Fibroblast of skin of right quadriceps (primary cell): ENCODE measurements at regions not wholly inside any gene's neighbourhood (a gene's known extent, or its start where the extent isn't known, plus 50 kb on each side); places are given as distances from the start of the nearest gene placed in this dataset.
"Not testable (repeated sequence)": the region's sequence is repeated elsewhere in the genome, so short reads cannot be mapped to it uniquely, and the experiment has no call there.

Experiments
- DNase-seq: peaks from one replicate; pipeline ENCODE4 v3.0.0-alpha.2; 2013

DNA sequence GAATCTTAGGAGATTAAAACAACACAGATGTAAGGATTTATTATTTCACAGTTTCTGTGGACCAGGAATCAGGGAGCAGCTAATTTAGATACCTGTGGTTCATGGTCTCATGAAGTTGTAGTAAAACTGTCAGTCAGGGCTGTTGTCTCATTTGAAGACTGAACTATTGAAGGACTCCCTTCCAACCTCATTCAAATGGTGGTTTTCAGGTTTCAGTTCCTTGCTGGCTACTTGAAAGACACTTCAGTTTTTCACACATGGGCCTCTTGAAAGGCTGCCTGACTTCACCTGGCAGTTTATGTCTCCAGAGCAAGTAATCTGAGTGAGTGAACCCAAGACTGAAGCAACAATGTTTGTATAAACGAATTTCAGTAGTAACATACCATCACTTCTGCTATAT, 915.9 kb downstream of the PLA2G4A start:
- no peak for DNase-seq

DNA sequence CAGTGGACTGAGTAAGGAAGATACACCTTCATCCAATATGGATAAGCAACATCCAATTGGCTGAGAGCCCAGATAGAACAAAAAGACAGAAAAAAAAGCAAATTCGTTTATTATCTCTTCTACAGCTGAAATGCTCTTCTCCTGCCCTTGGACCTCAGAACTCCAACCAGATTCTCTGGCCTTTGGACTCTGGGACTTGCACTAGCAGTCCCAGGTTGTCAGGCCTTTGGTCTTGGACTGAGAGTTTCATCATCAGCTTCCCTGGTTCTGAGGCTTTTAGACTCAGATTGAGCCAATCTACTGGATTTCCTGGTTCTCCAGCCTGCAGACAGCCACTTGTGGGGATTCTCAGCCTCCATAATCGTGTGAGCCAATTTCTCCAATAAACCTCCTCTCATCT, 926.8 kb downstream of the PLA2G4A start:
- no peak for DNase-seq

DNA sequence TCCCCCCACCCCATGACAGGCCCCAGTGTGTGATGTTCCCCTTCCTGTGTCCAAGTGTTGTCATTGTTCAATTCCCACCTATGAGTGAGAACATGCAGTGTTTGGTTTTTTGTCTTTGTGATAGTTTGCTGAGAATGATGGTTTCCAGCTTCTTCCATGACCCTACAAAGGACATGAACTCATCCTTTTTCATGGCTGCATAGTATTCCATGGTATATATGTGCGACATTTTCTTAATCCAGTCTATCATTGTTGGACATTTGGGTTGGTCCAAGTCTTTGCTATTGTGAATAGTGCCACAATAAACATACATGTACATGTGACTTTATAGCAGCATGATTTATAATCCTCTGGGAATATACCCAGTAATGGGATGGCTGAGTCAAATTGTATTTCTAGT, 927.9 kb downstream of the PLA2G4A start:
- DNase-seq, result not testable (repeated sequence)

DNA sequence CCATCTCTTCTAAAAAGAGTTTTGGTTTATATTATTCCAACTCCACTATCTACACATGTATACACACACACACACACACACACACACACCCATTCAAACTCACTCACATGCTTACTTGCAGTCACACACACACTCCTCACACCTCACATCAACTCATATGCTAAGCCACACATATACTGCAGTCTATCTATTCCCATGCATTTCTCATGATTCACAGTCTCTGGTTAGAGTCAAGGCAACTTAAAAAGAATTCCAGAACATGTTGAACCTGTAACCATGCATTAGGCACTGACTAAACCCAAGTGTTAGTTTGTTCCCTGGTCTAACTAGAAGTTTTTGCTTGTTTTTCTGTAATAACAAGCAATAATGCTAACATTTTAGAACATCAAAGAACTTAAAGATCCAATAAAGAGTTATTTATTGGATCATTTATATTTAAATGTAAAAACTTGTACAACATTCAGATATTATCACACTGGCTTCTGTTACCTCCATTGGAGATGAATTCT, 931.1 kb downstream of the PLA2G4A start:
- no peak for DNase-seq

DNA sequence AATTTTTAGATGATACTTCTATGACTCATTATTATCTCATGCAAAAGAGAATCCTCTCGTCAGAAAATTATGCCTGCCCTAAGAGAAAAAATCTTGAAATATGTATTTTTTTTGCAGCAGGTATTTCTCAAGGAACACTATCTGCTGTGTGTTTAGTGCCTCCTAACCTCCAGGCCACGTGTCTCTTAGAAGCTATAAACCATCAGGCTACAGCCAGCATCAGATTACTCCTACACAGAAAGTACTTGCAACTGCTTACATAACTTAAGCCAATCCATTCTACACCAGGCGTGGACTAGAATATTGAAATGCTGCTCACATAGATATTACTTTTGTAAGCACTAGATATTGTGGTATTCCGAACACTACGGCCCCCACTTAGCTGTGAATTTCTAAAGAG, 933.4 kb downstream of the PLA2G4A start:
- no peak for DNase-seq

DNA sequence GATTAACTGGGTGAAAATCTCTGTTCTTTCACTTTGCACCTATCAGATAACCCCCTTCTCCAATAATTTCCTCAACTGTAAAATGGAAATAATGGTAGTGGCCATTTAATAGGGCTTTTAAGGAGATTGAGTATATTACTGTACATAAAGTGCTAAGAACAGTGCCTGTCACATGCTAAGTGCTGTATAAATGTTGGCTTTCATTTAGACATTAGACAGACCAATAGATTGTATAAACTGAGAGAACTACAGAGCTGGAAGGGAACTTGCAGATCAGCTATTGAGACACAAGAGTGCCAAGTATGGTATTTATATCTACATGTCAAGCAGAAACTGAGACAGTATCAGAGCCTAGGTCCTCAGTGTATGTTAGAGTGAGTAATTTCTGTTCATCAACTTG, 934.7 kb downstream of the PLA2G4A start:
- no peak for DNase-seq

DNA sequence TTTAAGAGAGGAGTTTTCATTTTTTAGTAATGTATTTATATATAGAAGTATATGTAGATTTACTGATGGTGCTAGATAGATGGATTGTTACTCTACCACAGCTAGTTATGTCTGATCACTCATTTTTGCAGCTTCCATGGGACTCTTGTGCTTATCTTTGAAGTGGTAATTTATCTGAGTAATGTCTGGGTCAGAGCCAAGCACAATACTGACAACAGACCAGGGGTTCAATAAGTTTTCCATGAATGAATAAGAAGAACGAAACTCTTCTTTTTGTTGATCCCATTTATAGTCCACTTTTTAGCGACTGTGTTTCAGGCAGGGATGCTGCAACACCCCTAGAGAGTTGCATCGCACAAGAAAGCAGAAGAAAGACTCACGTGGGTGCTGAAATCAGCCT, 935.2 kb downstream of the PLA2G4A start:
- no peak for DNase-seq

DNA sequence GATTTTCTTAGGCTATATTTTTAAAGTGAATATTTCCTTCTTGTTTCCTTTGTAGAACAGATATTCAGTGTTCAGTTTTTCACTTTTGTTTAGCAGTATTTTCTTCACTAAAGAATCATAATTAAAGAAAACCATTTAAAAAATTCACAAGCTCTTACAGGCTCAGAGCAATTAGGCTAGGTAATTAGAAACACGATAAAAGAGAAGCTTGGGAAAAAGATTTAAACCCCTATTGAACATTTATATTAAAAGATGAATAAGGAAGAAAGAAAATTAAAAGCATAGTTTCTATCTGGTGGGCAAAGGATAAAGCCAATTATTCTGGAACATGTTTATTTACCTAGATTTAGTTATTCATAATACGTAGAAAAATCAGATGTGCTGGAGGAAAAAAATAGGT, 942.6 kb downstream of the PLA2G4A start:
- no peak for DNase-seq

DNA sequence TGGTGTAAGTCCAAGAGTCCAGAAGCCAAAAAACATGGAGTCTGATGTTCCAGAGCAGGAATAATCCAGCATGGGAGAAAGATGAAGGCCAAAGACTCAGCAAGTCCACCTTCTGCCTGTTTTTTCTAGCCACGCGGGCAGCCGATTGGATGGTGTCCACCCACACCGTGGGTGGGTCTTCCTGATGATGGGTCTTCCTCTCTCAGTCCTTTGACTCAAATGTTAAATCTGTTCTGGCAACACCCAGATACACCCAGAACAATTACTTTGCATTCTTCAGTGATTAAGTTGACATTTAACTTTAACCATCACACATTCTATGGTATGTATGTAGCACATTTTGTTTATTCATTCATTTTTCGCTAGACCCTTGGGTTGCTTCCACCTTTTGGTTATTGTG, 944.4 kb downstream of the PLA2G4A start:
- no peak for DNase-seq

DNA sequence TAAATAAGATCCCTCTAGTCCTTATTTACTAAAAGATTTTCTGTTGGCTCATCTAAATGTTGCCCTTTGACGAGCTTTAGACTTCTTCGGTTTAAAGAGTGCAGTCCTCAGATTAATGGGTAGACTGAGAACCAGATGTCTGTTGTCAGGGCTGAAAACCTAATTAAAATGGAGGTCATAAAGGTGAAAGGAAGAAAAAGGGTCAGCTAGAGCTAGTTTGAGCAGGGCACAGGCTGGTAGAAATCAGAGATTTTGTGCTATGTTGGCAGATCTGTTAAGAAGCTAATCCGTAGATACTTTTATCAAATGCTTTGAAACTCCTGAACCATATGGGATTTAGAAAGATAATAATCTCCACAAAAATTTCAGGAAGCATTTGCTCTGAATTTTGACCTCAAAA, 959.0 kb downstream of the PLA2G4A start:
- DNase-seq, result no peak

DNA sequence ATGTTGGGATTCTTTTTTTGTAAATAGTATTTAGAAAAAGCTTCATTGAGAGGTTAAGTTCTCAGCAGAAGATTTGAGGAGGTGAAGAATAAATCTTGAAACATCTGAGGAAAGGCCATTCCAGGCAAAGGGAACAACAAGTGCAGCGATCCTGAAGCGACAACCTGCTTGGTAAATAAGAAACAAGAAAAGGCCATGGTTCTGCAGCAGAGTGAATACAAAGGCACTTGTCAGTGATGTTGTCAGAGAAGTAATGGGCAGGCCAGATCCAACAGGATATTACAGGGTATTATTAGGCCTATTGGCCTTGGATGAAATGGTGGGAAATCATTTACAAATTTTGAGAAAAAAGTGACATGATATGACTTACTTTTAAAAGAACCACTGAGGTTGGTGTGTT, 960.0 kb downstream of the PLA2G4A start:
- DNase-seq, result no peak

DNA sequence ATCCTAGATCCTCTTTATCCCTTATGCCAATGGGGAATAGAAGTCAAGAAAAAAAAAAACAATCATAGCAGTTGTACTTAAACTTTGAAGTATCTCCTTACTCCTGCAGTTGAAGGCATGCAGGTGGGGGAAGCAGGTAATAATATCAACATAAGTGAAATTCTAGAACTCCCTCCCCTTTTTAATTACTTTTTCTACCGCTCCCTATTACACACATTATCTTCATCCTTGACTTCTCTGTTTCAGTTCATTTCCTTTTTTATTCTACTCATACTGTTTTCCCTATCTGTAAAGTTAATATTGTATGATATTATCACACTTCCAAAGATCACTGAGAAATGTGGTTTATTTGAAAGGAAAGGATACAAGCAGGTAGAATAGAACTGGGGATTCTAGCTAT, 962.0 kb downstream of the PLA2G4A start:
- no peak for DNase-seq

DNA sequence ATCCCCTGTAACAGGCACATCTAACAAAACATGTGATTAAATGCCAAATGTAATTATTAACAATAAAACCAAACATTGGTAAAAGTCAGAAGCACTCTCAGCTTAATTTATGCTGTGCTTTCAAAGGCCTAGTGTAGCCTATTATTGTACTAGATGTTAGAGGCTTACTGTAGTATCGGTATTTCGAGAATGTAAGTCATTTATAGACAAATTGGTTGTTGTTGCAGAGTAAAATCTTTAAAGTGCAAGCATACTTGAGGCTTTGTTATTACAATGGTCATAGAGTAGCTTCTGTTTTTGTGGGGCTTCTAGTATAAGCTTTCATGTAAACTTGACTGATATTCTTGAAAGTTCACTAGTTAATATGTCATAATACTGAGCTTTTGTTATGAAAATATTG, 965.8 kb downstream of the PLA2G4A start:
- DNase-seq, result no peak

DNA sequence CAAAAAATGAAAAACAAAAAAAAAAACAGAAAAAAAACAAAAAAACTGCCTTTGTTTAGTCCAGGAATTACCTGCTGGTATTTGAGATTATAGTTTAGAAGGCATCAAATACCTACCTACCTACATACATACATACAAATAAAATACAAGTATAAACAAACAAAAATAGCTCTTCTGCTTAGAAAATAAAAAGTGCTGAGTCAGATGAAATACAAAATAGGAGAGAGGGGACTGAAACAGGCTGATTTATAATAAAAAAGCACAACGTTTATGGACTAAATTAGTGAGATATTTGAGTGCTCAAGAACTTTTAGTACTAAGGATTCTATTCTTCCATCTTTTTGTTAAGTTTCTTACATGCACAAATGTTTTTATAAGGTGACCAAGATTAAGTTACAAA, 980.8 kb downstream of the PLA2G4A start:
- DNase-seq, result no peak

DNA sequence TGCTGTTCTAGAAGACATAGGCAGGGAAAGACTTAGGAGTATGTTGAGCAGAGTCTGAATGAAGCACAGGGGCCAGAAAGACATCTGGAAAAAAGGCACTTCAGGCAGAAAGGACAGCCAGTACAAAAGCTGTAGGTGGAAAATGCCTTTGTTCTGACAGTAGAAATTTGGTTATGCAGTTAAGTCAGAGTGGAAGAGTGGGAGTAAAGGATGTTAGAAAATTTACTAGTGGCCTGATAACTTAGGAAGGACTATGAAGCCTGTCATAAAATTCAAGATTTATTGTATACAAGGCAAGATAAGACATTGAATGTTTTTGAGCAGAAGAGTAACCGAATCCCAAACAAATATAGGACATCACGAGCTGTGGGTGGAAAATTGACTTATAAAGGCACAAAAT, 987.9 kb downstream of the PLA2G4A start:
- DNase-seq, result no peak

DNA sequence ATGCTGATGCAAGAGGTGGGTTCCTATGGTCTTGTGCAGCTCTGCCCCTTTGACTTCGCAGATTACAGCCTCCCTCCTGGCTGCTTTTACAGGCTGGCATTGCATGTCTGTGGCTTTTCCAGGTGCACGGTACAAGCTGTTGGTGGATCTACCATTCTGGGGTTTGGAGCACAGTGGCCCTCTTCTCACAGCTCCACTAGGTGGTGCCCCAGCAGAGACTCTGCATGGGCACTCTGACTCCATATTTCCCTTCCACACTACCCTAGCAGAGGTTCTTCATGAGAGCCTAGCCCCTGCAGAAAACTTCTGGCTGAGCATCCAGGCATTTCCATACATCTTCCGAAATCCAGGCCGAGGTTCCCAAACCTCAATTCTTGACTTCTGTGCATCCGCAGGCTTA, 989.0 kb downstream of the PLA2G4A start:
- DNase-seq, result no peak

DNA sequence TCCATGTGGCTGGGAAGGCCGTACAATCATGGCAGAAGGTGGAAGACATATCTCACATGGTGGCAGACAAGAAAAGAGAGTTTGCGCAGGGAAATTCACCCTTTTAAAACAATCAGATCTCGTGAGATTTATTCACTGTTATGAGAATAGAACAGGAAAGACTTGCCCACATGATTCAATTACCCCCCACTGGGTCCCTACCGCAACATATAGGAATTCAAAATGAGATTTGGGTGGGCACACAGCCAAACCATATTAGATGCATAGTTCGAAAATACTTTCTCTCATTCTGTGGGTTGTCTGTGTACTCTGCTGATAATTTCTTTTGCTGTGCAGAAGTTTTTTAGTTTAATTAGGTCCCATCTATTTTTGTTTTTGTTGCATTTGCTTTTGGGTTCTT, 990.3 kb downstream of the PLA2G4A start:
- peak; percentile 49 for DNase-seq

DNA sequence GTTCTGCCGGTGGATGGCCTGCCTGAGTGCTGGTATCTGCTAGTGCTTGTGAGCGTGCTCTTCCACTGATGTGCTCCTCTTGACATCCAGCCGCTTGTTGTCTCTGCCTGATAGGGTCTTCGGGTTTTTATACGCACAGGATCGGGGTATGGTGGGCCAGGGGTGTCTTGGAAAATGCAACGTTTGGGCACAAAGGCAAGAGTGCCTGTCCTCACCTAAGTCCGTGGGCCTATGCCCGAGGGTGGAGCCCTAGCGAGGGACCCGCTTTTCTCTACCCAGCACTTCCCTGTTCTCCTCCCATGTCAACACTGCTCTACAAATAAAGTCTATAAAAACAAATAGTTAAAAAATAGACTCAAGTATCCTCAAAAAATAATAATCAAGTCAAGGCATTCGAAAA, 1007.8 kb downstream of the PLA2G4A start:
- no peak for DNase-seq

DNA sequence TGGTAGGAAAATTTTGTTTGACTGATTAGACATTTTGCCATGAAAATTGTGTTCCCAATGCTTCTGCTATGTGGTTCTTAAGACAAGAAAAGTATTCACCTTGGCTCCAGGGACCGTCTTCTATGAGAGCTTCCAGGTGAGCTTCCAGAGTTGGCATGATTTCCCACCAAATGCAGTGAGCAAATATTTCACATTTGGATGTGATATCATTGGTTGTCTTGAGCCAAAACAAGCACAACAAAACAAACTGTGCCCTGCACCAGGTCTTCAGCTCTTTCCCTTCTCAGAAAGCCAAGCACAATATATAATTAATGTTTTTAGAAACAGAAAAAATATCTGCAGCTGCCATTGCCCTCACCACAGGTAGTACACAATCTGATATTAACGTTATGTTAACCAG, 1009.0 kb downstream of the PLA2G4A start:
- DNase-seq, result no peak

DNA sequence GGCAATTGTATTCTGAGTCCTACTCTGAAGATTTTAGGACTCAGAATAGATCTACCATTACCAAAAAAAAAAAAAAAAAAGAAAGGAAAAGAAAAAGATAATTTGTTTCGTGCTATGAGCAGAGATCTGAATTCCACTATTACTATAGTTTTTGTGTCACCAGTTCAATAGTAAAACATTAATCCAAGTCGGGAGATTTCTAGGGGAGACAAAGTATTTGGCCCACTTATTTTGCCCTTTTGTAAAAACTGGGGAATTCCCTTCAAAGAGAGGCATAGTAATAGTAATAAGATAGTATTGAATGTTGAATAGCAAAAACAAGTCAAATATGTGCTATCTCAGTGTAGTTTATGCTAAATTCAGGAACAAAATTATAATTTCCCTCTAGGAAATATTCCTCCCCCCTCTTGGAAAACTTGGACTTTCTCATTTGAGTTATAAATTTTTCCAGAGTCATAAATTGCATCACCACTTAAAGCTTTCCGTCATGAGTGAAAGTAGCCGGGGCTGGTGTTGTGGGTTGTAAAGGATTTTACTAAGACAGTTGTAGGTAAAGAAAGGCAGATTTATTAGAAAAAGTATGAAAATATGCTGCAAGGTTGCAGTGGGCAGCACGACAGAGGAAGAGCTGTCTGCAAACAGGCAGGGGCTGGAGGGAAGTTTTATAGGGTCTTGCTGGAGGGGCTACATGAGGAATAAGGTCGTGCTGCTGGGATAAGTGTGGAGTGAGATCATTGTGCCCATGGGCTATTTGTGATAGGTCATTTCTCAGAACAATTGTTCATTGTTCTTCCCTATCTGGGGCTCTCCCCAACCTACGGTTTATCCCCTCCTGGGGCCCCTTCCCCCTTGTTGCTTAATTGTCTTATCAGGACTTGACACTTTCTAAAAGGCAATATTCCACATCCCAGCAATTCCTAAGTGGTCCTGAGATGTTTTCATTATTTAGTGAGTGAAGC, 1009.9 kb downstream of the PLA2G4A start:
- DNase-seq, result no peak

DNA sequence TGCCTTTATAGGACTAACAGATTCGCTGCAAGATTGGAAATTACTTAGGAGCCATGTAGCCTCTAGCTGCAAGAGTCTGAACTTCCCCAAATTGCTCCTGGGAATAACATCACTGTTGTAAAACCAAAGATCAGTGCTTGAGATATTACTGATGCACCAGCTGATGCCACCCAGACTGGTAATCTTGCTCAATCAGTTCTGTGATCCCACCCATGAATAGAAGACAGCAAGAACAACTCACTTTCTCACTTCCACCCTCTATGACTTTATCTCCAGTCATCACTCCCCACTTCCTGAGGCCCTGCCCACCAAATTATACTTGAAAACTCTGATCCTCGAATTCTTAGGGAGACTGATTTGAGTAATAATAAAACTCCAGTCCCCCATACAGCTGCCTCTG, 1011.1 kb downstream of the PLA2G4A start:
- DNase-seq, result no peak

DNA sequence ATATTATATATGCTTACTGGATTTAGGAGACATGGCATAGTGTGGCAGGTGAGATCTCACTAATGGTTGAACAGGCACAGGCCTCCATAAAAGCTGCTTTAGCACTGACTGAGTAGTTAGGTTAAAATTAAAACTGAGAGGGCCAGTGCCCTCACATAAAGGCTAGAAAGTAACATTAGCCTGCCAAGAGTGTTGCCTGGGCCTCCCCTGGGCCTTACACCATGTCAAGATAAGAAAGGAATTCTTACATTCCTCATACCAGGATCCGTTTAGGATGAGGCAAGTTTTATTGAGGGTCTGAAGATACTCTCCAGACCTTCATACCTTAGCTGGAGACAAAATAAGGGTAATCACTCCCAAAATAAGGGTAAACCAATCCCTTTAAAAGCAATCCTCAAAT, 1011.8 kb downstream of the PLA2G4A start:
- DNase-seq, result no peak

DNA sequence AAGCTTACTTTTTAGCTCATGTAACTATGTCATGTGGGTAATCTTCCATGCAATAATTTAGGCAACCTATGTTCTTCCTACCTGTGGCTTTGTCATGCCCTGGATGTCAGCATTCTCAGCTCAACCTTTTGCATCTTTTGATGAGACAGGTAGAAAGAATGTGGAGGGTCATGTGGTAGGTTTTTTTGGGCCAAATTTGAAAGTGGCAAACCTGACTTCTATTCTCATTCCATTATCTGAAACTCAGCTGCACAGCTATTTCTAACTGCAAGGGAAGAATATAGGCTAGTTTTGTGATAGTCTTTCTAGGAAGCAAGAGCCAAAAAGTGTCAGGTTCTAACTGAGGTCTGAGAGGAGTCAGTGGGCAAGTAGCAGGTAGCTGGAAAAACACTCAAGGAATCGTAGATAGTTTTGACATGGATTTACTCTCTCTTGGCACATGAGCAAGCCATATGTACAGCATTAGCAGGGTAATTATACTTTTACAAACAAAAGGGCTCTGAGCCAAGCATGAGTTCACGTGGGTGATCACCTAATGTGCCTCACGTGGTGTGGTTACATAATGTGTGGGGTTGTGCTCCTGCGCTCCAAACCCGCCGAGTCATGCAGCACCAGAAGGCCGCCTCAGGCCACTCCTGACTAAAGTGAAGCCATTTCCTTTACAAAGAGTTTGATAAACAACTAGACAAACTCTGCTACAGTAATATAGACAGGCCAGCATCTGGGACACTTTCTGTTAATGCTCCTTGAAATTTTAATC, 1013.8 kb downstream of the PLA2G4A start:
- DNase-seq, result peak; percentile 9

DNA sequence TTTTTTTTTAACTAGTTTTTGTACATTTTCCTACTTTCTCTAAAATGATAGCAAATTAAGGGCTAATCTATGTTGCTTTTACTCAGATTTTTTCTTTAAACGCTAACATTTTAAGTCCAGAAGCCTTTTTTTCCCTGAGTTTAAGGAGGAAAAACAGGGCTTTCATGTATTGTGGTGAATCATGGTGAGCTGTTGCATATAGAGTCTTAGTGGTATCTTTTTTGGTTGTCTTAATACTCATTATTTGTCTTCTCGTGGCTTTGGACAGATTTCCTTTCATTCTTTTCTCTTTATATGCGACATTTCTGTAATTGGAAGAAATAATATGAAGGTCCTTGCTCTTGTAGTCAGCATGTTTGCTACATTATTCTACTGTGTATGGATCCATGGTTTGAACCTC, 1015.6 kb downstream of the PLA2G4A start:
- no peak for DNase-seq
